Thoracic aorta (tissue), 2 donors: ENCODE measurements at regions not wholly inside any gene's neighbourhood (a gene's known extent, or its start where the extent isn't known, plus 50 kb on each side); places are given as distances from the start of the nearest gene placed in this dataset.

Experiments used
- ATAC-seq: fragments of 150-250 bp; one replicate; pipeline ENCODE4 v1.8.0; 2017; ENCODE audit warnings: low read depth; ENCODE audit not compliant: insufficient number of reproducible peaks, low FRiP score
- DNase-seq: peaks from one replicate; pipeline ENCODE4 v3.0.0-alpha.2; 2020; ENCODE audit warnings: low spot score
- H3K27ac ChIP-seq, 2 donors: fragments of 200-600 bp; sonication (generic); 1 replicate in 1 of 2; 2 replicates in 1 of 2; pipeline ENCODE4 v1.5.1; 2016; ENCODE audit warnings: mild to moderate bottlenecking in 2 of 2, moderate library complexity in 2 of 2
- H3K27me3 ChIP-seq: fragments of 200-600 bp; sonication (generic); replicated peaks from 2 replicates; pipeline ENCODE4 v1.6.0; 2016; ENCODE audit warnings: mild to moderate bottlenecking; ENCODE audit not compliant: insufficient read depth
- H3K36me3 ChIP-seq: fragments of 200-600 bp; sonication (generic); one replicate; pipeline ENCODE4 v1.5.1; 2016
- H3K4me1 ChIP-seq, 2 donors: fragments of 200-600 bp; sonication (generic); 1 replicate in 1 of 2; 2 replicates in 1 of 2; pipeline versions ENCODE4 v1.5.1 to v1.6.0; 2016; ENCODE audit warnings: low read depth in 2 of 2, mild to moderate bottlenecking in 1 of 2; ENCODE audit not compliant: control insufficient read depth in 1 of 2
- H3K4me3 ChIP-seq: fragments of 200-600 bp; sonication (generic); 2 replicates; pipeline ENCODE4 v1.5.1; 2016; ENCODE audit warnings: mild to moderate bottlenecking
- H3K9me3 ChIP-seq: fragments of 200-600 bp; sonication (generic); 2 replicates; pipeline ENCODE4 v1.5.1; 2016
- TF ChIP-seq, protein P1 (sequence below): fragments of 200-600 bp; sonication (generic); IDR thresholded peaks from one replicate; pipeline ENCODE4 v1.5.1; 2019; ENCODE audit warnings: antibody characterized with exemption

DNA sequence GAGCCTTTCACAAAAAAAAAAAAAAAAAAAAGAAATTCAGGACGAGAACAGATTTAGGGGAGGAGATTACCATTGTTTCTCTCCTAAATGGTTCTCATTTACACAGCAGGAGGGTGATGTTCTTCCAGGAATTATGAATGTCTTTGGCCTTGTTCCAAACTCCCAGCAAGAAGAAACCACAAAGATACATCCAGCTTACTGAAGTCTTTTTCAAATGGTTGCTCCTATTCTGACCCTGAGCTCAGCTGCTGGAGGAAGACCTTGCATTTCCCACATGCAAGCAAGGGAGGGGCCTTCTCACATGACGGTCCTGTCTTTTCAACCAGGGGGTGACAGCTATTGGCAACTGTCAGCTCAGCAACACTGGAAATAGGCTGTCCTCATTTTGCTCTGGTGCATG lies 203.0 kb upstream of the VLDLR start:
- Histone ChIP-seq H3K9me3 (no peaks in the 10 kb centered on the region), H3K27me3 (no peaks in the 10 kb centered on the region), H3K36me3 (no peaks in the 10 kb centered on the region), H3K27ac (no peak overlapping the region), H3K4me3 (no peak overlapping the region), H3K4me1 (no peaks in the 10 kb centered on the region)
- DNase-seq (no peak), ATAC-seq (no peak)
- TF ChIP-seq, protein P1, sequence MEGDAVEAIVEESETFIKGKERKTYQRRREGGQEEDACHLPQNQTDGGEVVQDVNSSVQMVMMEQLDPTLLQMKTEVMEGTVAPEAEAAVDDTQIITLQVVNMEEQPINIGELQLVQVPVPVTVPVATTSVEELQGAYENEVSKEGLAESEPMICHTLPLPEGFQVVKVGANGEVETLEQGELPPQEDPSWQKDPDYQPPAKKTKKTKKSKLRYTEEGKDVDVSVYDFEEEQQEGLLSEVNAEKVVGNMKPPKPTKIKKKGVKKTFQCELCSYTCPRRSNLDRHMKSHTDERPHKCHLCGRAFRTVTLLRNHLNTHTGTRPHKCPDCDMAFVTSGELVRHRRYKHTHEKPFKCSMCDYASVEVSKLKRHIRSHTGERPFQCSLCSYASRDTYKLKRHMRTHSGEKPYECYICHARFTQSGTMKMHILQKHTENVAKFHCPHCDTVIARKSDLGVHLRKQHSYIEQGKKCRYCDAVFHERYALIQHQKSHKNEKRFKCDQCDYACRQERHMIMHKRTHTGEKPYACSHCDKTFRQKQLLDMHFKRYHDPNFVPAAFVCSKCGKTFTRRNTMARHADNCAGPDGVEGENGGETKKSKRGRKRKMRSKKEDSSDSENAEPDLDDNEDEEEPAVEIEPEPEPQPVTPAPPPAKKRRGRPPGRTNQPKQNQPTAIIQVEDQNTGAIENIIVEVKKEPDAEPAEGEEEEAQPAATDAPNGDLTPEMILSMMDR: no peak

DNA sequence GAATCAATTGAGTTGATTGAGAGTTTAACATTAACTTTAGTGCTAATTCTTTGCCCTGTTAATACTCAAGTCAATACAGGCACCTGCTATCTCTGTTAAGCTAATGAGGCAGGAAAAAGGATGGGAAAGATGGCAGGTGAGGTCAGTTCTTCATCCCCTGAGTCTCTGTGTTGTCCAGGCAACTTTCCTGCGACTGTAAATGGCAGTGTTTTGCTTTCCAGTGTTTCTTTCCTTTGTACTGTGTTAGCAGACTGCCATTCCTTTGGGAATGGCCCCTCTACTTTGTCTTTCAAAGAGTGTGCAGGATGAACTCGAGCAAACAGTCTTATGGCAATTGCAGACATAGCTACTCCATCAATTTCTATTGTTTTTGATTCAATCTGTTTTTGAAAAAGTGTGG lies 202.2 kb upstream of the VLDLR start:
- ATAC-seq (no peak), DNase-seq (no peak)
- H3K27ac ChIP-seq: no peak overlapping the region
- no peaks in the 10 kb centered on the region for H3K27me3 ChIP-seq
- H3K9me3 ChIP-seq: no peaks in the 10 kb centered on the region
- H3K4me1 ChIP-seq: no peaks in the 10 kb centered on the region
- no peak overlapping the region for H3K4me3 ChIP-seq
- TF ChIP-seq, protein P1: no peak
- no peaks in the 10 kb centered on the region for H3K36me3 ChIP-seq

DNA sequence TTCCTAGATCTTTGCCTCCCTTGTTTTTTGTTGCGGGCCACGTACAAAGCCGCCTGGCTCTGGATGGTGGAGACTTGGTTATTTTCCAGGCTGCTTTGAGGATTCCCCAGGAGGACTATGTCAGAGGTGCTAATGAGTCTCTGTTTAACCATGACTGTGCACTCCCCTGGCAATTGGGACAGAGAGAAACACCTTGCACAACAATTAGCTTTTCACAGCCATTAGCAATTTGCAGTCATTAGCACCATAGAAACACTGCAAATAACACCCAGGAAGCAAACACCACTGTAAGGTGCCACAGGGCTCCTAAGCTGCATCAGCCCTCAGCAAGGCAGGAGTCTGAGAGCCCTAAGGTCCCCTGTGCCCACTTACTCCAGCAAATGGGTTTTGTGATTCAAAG lies 201.0 kb upstream of the VLDLR start:
- TF ChIP-seq, protein P1: no peak
- no peak for DNase-seq
- no peak overlapping the region for H3K27ac ChIP-seq
- ATAC-seq: no peak
- H3K27me3 ChIP-seq: no peaks in the 10 kb centered on the region
- no peaks in the 10 kb centered on the region for H3K4me1 ChIP-seq
- no peaks in the 10 kb centered on the region for H3K9me3 ChIP-seq
- no peak overlapping the region for H3K4me3 ChIP-seq
- no peaks in the 10 kb centered on the region for H3K36me3 ChIP-seq

DNA sequence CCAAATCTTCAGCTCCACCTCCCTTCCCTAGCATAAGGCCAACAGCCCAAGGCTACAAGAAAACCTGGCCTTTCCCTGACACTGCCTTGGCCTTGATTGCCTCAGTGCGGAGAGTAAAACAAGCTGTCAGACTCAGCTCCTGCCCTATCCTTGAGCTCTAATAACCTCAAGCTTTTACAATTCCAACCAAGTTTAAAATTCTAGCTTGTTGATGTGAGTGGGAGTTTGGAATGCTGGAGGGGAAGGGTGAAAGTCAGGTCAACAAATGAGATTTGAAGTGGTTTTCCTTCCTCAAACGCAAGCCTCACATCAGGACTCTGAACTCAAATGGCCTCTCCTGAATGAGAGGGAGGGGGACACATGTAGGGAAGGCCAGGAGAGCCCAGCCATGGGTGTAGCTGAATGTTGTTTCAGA lies 197.0 kb upstream of the VLDLR start:
- no peak for DNase-seq
- no peak for ATAC-seq
- Histone ChIP-seq H3K36me3 (no peaks in the 10 kb centered on the region), H3K27me3 (no peaks in the 10 kb centered on the region), H3K4me3 (no peak overlapping the region), H3K4me1 (no peaks in the 10 kb centered on the region), H3K27ac (no peak overlapping the region), H3K9me3 (no peaks in the 10 kb centered on the region)
- TF ChIP-seq, protein P1: no peak

DNA sequence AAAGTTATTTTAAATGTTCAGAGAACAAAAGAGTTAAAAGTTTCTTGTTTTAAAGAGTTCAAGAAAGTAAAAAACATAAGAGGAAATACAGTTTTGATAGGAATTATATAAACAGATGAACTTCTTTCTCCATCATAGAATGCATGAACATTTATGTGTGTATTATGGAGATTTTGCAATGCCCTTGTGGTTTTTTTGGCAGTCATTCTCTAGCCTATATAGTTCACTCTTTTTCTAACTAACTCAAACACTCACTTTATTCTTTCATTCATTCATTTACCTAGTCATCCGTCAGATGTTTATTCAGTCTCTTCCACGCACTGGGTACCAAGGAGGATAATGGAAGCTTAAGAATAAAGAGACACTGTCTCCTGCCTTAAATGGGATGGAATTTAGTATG lies 195.9 kb upstream of the VLDLR start:
- TF ChIP-seq, protein P1: no peak
- Histone ChIP-seq H3K4me3 (no peak overlapping the region), H3K4me1 (no peaks in the 10 kb centered on the region), H3K9me3 (no peaks in the 10 kb centered on the region), H3K27ac (no peak overlapping the region), H3K36me3 (no peaks in the 10 kb centered on the region), H3K27me3 (no peaks in the 10 kb centered on the region)
- DNase-seq: no peak
- no peak for ATAC-seq
